SU-DHL-6 (cell line): ENCODE measurements at regions not wholly inside any gene's neighbourhood (a gene's known extent, or its start where the extent isn't known, plus 50 kb on each side); places are given as distances from the start of the nearest gene placed in this dataset.

Experiments
- CTCF ChIP-seq: fragments of 200-600 bp; sonication (generic); IDR thresholded peaks from one replicate; pipeline ENCODE4 v1.5.1; 2017; ENCODE audit warnings: antibody characterized with exemption, mild to moderate bottlenecking, low read length, moderate library complexity; ENCODE audit not compliant: insufficient read depth, poor library complexity, severe bottlenecking
- EZH2phosphoT487 ChIP-seq: fragments of 200-600 bp; sonication (generic), shearing (Covaris generic); conservative IDR thresholded peaks from 2 replicates; pipeline ENCODE4 v1.6.1; 2018; ENCODE audit warnings: mild to moderate bottlenecking, antibody characterized with exemption, low read length, moderate library complexity, mixed read lengths

- TF ChIP-seq CTCF (no peak), EZH2phosphoT487 (no peak)
Measured at GRCh38 chr2:126409850-126410249, 246.1 kb upstream of the GYPC start.
